ENCODE measurements at regions not wholly inside any gene's neighbourhood (a gene's known extent, or its start where the extent isn't known, plus 50 kb on each side); places are given as distances from the start of the nearest gene placed in this dataset.

GRCh38 chr7:84362360-84362759, 167.8 kb upstream of the SEMA3A start:
- TF ChIP-seq ARNTL (CRISPR knock-in tag; IDR thresholded peaks at IDR 0.05; ENCODE audit: borderline replicate concordance, low read depth) (no peak), OSR1 (CRISPR knock-in tag; IDR thresholded peaks at IDR 0.05) (no peak)
- TF ChIP-seq, protein P1, sequence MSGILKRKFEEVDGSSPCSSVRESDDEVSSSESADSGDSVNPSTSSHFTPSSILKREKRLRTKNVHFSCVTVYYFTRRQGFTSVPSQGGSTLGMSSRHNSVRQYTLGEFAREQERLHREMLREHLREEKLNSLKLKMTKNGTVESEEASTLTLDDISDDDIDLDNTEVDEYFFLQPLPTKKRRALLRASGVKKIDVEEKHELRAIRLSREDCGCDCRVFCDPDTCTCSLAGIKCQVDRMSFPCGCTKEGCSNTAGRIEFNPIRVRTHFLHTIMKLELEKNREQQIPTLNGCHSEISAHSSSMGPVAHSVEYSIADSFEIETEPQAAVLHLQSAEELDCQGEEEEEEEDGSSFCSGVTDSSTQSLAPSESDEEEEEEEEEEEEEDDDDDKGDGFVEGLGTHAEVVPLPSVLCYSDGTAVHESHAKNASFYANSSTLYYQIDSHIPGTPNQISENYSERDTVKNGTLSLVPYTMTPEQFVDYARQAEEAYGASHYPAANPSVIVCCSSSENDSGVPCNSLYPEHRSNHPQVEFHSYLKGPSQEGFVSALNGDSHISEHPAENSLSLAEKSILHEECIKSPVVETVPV (CRISPR knock-in tag; IDR thresholded peaks at IDR 0.05): no peak
- TF ChIP-seq, protein P2, sequence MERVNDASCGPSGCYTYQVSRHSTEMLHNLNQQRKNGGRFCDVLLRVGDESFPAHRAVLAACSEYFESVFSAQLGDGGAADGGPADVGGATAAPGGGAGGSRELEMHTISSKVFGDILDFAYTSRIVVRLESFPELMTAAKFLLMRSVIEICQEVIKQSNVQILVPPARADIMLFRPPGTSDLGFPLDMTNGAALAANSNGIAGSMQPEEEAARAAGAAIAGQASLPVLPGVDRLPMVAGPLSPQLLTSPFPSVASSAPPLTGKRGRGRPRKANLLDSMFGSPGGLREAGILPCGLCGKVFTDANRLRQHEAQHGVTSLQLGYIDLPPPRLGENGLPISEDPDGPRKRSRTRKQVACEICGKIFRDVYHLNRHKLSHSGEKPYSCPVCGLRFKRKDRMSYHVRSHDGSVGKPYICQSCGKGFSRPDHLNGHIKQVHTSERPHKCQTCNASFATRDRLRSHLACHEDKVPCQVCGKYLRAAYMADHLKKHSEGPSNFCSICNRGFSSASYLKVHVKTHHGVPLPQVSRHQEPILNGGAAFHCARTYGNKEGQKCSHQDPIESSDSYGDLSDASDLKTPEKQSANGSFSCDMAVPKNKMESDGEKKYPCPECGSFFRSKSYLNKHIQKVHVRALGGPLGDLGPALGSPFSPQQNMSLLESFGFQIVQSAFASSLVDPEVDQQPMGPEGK (CRISPR knock-in tag; IDR thresholded peaks at IDR 0.05; ENCODE audit: borderline replicate concordance): no peak
